Skin of body (tissue), 1 donor: ENCODE measurements at regions not wholly inside any gene's neighbourhood (a gene's known extent, or its start where the extent isn't known, plus 50 kb on each side); places are given as distances from the start of the nearest gene placed in this dataset.

ENCODE experiments used
- DNase-seq: peaks from one replicate; lab custom pipeline; 2025; lab: John Stamatoyannopoulos, UW

DNA sequence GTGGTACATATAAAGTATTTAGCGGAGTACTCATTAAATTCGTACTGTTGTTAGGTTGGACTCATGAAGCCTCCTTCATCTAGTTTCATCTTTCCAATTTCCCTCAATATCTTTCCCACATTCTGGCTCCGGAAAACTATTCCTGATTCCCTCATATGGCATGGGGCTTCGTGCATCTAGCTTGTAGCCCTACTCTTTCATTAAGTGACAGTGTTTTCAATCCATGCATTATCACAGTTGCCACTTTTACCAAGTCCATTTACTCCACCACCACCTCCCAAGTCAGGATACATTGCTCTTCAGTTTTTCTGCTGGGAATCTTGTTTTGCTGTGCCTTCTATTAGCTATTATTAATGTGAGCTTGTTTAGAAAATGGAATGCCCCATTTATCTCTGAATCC lies 1032.1 kb upstream of the RBFOX1 start:
- no peak for DNase-seq

DNA sequence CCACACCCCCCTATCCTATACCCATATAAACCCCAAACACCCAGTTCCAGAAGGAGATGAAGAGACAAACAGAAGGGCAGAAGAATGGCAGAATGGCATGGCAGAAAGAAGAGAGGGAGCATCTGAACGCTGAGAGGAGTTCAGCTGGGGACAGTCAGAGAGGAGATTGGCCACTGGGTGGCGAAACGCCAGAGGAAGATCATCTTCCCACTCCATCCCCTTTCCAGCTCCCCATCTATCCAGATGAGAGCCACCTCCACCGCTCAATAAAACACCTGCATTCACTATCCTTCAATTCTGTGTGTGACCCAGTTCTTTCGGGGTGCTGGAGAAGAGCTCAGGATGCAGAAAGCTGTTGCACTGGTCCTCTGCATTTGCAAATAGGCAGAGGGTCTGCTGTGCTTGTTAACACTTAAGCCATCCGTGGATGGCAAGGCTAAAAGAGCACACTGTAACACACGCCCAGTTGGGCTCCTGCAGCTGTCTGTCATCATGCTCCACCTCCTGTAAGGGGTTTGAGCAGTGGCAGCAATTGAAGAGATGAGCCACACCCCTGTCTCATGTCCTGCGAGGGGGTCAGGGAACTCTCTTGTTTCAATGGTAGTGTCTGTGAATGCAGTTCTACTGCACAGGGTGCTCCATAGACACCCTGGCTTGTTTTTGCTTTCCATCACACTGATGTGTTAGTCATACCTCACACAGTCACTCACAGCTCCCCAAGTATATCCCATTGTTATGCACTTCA lies 1034.8 kb upstream of the RBFOX1 start:
- DNase-seq, result no peak

DNA sequence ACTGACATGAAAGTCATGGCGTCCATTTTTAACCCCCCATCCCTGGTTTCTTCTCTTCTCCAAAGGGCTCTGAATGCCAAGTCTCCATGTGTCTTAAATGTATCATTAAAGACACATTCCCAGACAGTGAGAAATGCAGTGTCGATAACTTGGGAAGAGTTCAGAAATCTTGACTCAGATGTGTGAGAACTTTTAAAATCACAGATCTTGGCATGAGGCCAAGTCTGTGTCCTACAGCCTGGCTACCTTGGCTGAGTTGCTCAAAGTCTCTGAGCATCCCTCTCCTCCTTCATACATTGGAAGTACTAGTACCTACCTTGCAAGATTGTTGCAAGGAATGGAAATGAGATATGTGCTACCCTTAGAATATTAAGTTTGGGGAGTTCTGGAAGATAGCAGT lies 1046.5 kb upstream of the RBFOX1 start:
- DNase-seq, result no peak

DNA sequence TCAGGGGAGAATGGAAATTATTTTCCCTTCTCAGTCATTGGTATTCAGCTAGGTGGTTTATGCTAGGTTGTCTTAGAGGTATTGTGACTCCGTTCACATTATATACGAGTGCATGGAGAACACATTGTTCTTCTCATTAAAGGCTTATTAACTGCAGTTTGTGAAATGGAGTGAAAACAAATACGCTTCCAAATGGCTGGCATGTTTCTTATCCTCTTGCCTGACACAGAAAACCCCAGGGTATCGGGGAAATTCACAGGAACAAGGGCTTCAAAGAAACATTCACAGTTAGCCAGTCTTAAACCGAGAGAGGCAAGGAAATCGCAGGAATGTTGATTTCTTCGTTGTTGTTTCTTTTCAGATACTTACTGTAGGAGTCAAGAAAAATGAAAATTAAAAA lies 1047.9 kb upstream of the RBFOX1 start:
- no peak for DNase-seq

DNA sequence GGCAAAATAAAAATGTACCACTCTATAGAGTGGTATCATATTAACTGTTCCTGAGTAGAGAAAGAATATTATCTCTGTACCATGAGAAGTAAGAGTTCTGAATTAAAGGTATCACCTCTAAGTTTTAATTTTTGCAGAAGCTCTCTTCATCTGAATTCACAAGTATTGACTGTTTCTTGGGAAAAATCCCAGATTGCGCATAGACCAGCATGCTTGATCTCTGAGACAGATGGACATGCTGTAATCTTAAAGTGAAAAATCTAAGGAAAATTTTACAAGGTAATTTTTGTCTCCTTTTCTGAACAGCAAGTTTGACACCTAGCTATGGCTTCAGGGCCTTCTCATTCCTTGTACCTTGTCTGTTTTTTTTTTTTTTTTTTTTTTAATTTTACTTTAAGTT lies 1050.7 kb upstream of the RBFOX1 start:
- DNase-seq, result no peak

DNA sequence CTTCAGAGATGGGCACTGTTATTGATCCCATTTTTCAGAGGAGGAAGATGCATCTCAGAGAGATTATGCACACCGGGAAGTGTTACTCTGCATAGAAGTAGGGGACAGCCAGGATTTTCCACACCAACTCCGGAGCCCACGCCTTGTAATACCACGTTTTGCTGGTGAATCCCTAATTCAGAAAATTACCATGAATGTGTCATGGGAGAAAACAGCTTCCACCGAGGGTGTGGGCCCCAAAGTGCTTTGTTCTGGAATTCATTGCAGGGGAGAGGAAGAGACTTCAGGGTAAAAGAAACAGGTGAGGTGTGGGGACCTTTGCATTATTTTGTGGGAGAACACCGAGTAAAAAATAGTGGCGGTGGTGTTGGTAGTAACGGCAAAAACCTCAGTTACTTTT lies 1051.4 kb upstream of the RBFOX1 start:
- no peak for DNase-seq

DNA sequence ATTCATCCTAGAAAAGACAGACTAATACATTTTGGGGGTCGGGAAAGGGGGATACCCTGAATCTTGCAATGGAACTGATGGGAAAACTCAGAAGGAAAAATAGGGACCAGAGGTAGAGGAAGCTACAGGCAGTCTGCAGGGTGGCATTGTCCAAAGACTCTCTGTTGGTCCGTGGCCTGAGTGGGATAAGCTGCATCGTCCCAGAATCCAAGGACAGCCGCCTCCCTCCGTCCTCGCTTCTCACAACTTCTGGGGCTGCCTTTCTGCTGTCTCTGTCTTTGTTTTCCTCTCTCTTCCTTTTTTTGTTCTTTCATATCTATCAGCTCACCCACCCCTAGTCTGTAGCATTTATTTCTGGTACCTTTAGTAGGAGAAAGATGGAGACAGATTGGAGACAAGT lies 1052.6 kb upstream of the RBFOX1 start:
- DNase-seq, result no peak

DNA sequence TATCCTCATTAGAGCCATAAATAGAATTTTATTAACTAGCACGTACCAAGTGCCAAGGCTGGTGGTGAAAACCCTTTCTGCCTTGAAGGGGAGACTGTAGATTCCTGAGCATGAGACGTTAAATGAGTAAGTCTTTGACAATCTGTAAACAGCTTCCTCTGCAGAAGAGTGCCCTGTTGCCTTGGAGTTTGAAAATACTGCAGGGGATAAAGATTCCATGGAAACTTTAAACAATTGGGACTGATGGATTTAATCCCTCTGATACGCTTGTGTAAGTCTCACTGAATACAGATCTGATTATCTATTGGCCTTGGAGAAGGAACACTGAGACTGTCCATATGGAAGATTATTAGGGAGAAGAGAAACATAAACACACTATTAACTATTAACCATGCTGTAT lies 1053.4 kb upstream of the RBFOX1 start:
- no peak for DNase-seq

DNA sequence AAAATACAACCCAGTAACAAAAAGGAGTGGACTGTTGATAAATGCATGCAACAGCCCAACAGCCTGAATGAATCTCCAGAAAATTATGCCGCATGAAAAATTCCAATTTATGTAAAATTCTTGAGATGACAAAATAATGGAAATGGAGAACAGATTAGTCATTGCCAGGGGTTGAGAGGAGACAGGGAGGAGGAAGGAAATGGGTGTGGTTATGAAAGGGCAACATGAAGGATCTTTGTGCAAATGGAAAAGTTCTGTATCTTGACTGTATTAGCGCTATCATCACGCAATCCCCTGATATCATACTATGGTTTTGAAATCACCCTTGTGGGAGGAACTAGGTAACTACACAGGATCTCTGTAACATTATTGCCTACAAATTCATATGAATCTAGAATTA lies 1058.3 kb upstream of the RBFOX1 start:
- DNase-seq, result no peak

DNA sequence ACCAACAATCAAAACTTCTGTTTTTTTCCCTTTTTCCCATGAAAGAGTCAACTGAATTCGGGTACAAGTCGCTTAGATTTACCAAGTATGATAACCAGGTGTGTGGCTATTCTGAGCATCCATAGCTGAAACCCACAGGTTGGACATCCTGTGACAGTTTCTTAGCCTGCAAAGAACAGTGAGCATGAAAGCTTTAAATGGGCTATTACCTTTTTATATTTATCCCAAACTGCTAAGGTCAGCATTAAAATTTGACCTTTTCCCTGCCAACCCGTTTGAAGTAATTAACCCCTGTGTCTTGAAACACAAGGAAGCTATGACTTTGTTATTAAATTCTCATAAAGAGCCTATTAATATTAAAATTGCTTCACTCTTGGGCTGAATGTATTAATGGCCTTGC lies 1065.0 kb upstream of the RBFOX1 start:
- DNase-seq, result no peak

DNA sequence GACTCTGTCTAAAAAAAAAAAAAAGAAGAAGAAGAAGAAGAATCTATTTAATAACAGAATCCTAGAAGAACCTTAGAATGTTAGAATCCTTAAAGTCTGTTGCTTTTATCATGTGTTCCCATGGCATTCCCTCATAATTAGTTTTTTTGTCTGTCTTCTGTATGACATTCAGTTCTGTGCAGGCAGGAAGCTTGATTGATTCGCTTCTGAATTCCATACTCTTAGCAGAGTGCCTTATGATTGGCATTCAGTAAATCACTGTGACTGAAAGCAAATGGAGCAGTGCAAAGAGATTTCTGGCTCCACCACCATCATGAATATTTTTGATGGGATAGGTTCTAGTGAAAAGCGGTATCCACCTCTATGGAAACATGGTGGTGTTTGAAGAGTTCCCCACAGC lies 1065.9 kb upstream of the RBFOX1 start:
- DNase-seq, result no peak

DNA sequence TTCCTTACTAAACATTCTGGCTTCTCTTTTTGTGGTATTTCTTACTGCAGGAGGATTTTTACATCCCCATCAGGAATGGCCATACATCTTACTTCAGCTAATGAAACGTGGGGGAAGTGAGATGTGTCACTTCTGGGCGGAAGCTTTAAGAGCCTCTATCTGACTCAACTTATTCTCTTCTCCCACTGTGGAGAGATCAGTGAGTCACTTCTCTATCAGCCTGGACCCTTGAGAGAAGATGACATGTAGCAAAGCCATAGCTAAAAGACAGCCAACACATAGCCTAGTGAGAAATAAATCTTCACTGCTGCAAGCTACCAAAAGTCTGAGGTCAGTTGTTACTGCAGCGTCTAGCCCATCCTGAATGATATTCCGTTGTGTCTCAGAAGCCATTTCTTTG lies 1066.7 kb upstream of the RBFOX1 start:
- DNase-seq, result no peak

DNA sequence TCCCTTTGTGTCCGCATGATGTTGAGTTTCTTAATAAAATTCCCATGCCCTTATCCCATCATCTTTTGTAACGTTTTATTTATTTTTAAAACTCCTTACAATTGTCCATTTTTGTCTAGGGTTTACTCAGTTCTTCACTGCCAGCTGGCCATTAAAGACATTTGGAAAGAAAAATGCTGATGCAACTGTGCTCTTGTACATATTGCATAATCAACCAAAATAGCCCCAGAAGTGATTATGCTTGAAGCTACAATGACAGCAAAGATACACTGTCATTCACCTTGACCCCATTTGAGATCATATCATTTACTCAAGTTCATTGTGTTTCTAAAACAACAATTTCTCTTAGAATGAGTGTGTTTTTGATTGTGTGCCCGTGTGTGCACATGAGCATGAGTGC lies 1074.6 kb upstream of the RBFOX1 start:
- DNase-seq, result no peak

DNA sequence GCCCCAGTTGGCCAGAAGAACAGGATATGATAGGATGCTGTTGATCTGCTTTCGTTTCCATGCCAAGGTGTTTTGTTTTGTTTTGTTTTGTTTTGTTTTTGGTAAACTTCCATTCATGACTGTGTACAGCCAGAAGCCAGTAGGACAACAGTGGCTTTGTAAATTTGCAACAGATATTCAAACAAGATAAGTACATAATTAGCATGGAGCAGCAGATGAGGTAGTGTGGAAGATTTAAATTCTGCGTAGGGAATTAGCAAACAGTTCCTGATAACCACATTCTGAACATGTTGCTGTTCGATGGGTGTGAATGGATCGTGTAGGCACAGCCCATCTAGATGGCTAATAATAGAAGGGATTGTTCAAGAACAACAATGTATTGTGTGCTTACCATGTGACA lies 1080.1 kb upstream of the RBFOX1 start:
- DNase-seq, result no peak

DNA sequence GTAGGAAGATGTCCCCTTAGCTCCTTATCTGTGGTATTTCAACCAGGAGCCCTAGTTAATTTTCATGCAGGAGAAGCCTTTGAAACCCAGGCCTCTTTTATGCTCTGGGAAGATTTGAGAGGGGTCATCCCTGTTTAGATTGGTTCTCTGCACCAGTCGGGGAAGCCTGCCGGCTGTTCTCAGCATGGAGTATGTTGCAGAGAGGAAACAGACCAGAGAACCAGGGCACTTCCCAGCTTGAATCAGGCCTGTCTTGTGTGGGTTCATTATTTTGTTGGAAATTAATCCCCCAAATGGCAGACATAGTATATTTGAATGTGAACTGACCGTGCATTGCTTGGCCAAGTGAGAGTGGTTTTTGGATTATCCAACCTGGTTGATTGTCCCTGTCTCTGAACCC lies 1082.1 kb upstream of the RBFOX1 start:
- no peak for DNase-seq

DNA sequence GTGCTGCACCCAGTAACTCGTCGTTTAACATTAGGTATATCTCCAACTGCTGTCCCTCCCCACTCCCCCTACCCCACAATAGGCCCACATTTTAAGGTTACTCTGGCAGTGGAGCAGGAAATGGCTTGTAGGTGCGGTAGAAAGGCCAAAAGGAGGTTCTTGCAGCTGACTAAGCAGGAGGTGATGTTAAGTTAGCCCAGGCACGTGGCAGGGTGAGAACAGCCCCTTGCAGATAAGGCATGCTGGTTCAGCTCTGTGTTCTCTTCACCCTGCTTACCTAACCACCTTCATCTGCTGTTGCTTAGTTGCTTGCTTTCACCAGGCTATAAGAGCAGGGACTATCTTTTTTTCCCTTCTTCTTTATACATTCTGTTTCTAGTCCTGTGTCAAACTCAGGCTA lies 1082.8 kb upstream of the RBFOX1 start:
- DNase-seq, result no peak

DNA sequence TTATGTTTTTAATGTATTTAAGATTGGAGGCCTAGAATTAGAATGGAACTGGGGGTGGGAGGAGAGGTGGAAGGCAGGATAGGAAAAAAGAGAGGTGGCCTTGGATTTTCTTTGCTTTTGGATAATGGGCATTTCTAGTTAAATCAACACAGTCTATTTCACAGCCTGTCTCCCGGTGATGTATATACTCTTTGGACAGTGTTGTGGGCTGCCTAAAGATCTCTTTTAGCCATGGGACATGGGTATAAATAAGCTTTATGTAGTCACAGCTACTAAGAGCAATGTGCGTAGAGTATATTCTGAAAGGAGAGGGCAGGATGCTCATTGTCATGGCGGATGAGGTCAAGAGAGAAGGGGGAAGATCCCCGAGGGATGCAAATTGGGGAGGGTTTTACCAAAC lies 1084.4 kb upstream of the RBFOX1 start:
- DNase-seq, result no peak

DNA sequence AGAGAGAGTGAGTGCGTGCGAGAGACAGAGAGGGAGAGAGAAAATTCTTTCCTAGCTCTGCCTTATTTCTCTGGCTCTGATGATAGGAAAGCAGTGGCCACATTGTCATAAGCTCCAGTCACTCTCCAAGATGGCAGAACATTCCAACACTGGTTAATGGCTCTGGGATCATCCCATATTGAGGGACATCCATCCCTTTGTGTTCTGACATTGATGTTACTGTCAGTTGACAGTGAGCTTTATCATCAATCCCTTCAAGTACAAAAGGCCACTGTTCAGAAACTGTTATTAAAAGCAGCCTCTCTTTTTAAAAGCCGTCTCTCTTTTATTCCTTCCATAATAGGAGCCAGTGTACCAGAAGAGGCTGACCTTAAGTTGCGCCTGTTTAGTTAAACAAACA lies 1084.9 kb upstream of the RBFOX1 start:
- DNase-seq, result no peak

DNA sequence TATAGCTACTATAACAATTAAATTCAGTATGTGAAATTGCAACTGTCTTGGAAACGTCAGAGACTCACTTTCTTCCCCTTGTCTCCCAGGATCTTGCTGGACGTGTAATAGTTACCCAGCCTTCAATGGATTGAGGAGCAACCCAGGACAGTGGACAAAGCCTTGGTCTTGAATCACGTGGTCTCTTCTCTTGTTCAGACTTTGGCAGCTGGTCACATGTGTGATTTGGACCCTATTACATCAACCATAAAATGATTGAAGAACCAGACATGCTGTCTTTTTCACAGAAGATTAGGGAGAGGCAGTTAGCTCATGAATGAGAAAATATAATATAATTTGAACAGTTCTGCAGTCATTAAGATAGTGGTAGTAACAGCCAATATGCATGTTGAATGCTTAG lies 1085.5 kb upstream of the RBFOX1 start:
- DNase-seq, result no peak

DNA sequence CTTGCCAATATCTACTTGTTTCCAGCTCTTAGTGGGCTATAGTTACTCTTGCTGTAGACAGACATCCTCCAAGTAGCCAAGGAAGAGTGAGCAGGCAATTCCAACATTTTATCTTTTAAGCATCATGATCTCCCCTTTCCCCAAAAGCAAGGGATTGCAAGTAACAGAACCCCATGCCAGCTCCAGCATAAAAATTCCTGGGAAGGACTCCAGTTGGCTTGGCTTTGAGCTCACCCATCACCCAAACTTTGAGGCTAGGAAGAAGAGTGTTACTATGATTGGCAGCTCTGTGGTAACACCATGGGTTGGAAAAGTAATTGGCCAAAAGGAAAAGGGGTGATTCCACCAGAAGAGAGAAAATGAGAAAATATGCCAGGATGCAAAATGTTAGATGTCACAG lies 1086.4 kb upstream of the RBFOX1 start:
- DNase-seq, result no peak

DNA sequence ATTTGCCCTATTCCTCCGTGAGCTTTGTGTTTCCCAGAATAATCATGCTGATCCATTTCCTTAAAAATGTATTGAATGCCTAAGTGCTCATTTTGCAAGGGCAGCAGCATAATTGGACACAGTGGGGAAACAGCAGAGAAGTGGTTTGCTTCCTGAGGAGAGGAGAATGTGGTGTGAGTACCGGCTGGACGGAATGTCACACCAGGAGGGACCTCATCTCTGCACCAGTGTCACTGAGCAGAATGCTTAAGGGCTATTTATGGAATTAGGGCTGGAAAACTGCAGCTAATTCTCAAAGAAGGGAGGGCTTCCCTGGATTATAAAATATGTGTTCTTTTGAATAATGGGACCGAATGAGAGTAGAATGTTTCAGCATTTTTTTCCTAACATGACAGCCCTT lies 1100.6 kb upstream of the RBFOX1 start:
- DNase-seq, result no peak

DNA sequence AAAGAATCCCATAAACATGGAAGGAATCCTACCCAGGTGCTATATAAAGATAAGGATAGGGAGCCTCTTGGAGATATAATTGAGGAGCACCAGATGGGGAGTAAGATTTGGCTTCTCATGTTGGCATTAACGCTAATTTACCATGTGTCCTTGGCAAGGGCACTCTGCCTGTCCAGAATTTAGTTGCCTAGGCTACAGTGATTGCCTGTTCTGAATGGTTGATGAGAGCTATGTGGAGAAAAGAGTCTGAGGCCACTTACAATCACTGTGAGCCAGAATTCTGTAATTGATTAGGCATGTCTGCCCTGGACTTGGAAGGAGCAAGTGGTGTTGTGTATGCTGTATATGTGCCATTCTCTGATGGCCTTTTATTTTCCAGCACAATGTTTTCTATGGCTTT lies 1101.2 kb upstream of the RBFOX1 start:
- no peak for DNase-seq

DNA sequence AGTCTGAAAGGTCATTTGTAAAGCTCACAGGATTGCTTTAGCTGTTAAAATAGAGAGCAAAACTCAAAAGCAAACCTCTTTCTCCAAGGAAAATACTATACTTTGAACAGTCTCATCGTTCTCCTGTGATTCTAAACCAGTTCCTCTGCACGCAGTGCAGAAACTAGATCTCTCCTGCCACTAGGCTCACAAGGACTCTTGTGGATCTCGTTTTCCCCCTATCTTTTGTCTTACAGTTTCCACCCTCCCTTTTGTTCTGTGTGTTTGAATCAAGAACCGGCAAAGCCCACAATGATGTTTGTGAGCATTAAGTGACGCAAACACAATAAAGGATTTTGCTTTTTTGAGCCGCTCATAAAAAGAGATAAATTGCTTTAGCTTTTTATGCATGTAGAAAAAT lies 1103.5 kb upstream of the RBFOX1 start:
- no peak for DNase-seq

DNA sequence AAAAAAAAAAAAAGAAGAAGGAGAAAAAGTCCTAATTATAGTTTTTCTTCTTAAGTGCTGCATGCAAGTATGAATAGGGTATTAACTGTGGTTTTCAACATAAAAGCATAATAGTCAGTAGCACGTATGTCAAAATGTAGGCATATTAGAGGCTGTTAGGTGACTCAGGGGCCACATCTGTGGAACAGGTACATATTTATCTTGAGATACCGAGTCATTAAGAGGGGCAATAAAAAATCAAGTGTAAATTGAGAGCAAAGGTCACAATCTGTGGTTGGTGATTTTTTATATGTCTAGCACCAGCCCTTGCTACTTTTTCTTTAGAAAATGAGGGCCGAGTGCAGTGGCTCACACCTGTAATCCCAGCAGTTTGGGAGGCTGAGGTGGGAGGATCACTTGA lies 1113.8 kb upstream of the RBFOX1 start:
- DNase-seq, result no peak
